ENCODE measurements at regions not wholly inside any gene's neighbourhood (a gene's known extent, or its start where the extent isn't known, plus 50 kb on each side); places are given as distances from the start of the nearest gene placed in this dataset.

DNA sequence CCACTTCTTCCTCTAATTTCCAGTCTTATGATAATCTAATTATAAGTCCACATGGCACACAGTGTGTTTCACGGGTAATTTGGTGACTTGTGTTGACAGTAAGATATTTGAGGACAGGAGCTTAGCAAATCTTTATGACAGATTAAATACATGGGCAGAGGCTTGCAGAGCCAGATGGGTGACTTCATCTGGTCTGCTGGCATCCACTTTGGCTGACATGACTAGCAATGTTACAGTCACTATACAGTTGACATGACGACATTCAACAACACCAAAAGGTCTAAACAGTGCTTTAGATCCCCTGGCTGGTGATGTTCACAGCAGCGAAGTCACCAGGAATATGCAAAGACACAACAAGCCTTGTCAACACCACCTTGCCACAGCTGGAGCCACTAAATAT, 147.2 kb downstream of the ETS2 start:
- DNase-seq: no peak

- DNase-seq: no peak
Measured at GRCh38 chr21:38951095-38951730, 145.5 kb downstream of the ETS2 start.

- peak; percentile 44 for DNase-seq
Measured at GRCh38 chr21:38950435-38951094, 144.8 kb downstream of the ETS2 start.

GRCh38 chr21:38949070-38949380, 143.3 kb downstream of the ETS2 start:
- DNase-seq: no peak

- no peak for DNase-seq
Measured at GRCh38 chr21:38948377-38949069, 142.8 kb downstream of the ETS2 start.

DNA sequence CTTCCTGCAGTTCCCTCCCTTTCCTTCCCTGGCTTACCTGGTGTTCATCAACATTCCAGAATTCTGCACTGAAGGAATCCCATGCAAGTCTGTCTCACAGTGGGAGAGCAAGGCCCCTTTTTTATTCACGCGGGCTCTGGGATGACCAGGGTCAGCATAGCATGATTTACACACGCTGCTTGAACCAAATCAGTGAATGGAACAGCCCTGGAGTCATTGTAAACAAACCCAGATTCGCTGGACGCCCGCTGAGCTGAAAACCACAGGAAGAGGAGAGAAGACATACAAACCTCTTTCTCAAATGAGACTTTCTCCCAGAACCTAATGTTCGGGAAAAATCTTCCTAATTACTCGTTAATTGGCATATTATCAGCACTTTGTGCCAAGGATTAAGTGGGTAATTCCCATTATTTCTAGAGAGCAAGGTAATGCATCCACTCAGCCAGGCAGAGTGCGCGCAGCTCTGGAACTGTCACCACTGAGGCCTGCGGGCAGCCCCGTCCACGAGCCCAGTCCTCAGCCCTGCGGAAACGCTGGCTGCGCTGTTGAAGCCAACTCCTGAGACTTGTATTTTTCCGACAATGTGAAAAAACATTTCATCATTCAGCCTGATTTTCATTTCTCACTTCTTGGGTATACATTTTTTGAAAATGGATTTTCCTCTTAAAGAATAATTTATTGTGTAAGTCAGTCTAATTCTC, 140.0 kb downstream of the ETS2 start:
- DNase-seq: no peak

DNA sequence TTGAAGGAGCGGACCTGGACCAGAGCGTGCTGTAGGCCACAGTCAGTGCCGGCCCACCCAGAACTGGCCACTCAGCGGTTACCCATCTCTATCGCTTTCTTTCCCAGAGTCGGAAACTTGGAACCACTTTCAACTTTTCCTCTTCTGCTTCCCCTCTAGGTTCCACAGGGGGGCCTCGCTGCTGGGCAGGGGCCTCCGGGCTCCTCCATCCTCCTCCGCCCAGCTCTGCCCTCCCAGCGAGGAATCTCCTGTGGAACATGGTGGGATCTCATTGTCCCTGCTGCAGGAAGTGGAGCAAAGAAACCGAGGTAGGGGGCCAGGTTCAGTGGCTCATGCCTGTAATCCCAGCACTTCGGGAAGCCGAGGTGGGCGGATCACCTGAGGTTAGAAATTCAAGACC, 139.2 kb downstream of the ETS2 start:
- DNase-seq: no peak

- no peak for DNase-seq
Measured at GRCh38 chr21:38944402-38944801, 138.7 kb downstream of the ETS2 start.

GRCh38 chr21:38942748-38943211, 137.1 kb downstream of the ETS2 start:
- no peak for DNase-seq

GRCh38 chr21:38938769-38939168, 133.0 kb downstream of the ETS2 start:
- DNase-seq: no peak

- no peak for DNase-seq
Measured at GRCh38 chr21:38938343-38938742, 132.6 kb downstream of the ETS2 start.

DNA sequence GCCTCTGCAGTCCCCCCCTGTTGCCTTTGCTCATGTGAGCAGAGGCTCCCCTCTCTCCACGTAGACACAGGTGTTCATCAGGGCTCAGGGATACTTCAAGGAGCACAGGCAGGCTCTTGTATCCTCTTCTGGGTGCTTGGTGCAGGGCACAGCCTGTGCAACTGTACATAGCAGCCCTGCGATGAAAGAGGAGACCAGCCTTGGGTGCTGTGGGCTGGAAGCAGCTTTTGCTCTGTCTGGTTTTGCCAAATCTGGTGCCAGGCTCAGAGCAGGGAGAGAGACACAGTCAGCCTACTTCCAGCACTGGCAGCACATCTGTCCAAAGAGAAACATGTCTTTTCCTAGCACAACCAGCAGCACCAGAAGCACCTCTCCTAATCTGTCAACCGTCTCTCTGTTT, 132.1 kb downstream of the ETS2 start:
- DNase-seq: no peak

- DNase-seq: no peak
Measured at GRCh38 chr21:38937286-38937790, 131.6 kb downstream of the ETS2 start.

DNA sequence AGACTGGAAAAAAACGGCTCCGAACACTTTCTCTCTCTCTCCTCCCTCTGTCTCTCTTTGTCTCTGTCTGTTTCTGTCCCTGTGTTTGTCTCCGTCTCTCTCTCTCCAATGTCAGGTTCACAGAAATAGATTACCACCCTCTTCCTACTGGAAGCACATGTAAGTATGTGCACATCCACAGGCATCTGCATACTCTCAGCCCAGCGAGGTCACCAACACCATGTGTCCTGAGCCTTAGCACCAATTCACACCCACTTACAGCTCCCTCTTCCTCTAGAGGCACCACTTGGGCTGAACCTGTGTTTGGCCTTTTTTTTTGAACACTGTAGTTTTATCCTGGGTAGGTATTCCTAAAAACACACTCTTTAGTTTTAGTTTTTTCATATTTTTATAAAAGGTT, 130.5 kb downstream of the ETS2 start:
- DNase-seq: peak; percentile 51

DNA sequence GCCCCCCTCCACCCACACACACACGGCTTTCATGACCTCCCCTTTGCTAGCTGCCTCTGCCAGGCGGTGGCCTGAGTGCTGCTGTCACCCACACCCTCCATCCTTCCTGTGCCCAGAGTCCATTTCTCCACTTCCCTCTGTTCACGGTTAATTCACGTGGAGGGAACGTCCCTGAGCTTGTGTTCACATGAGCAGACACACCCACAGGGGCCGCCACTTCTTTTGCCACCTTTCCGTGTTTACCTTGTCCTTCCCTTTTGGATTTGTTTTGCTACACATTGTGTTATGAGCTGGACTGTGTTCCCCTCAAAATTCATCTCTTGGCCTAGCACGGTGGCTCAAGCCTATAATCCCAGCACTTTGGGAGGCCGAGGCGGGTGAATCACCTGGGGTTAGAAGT, 128.0 kb downstream of the ETS2 start:
- DNase-seq: no peak

DNA sequence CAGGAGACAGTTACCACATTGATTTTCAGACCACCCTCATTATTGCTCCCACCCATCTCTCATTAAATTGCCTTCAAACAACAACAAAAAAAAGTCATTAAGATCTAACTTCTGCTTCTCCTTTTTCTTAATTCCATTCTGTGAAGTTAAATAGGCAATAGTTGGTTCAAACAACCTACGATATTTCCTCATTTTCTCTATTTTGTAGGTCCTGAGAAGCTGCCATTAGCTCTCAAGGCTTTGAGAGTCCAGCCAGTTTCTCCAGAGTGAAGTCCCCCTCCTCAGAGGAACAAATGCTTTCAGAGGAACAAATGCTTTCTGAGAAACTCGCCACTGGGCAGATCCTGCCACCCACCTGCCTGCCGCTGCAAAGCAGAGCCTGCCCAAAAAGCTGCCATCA, 125.6 kb downstream of the ETS2 start:
- peak; percentile 60 for DNase-seq

- DNase-seq: peak; percentile 96
Measured at GRCh38 chr21:38930853-38931252, 125.1 kb downstream of the ETS2 start.

GRCh38 chr21:38930066-38930465, 124.3 kb downstream of the ETS2 start:
- no peak for DNase-seq

DNA sequence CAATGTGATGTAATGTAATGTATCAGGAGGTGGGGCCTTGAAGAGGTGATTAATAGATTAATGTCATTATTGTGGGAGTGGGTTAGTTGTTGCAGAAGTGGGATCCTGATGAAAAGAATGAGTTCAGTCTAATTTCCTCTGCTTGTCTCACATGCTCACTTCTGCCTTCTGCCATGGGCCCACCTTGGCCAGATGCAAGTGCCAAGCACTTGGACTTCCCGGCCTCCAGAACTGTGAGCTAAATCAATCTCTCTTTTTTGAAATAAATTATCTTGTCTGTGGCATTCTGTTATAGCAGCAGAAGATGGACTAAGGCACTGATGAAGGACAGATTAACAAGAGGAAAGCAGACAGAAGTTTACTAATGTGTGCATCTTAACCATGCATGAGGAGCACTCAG, 123.9 kb downstream of the ETS2 start:
- DNase-seq: no peak

GRCh38 chr21:38929142-38929541, 123.4 kb downstream of the ETS2 start:
- DNase-seq: peak; percentile 89

DNA sequence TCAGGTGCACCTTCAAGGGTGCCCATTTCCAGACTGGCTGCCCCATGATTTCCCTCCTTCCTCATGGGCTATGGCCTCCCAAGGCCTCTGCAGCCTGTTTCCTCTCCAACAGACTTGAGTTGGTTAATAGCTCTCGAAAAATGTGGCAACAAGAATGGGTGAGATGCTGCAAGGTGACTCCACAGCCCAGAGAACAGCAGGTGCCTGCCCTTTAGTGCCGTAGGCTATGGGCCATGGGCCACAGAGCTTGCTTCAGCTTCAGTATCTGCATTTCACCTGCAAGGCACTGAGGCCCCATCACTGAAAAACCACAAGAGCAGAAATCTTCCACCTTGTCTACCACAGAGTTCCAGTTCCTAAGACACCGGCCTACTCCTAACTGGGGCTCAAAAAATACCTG, 122.0 kb downstream of the ETS2 start:
- DNase-seq: no peak

- DNase-seq: peak; percentile 82
Measured at GRCh38 chr21:38925923-38926322, 120.2 kb downstream of the ETS2 start.

DNA sequence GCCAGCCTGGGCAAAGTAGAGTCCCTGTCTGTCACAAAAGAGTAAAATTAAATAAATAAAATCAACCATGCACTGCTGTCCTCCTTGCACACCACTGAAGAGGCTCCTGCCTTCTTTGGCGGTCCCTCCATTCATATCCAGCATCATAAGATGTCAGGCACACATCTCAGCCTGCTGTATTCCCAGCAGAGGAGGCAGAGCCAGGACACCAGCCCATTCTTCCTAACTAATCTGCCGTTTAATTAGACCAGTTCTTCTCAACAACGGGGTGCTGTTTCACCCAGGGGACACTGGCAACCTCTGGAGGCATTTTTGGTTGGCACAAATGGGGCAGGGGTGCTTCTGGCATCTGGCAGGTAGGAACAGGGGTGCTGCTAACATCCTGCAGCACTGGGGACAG, 119.7 kb downstream of the ETS2 start:
- DNase-seq: no peak

DNA sequence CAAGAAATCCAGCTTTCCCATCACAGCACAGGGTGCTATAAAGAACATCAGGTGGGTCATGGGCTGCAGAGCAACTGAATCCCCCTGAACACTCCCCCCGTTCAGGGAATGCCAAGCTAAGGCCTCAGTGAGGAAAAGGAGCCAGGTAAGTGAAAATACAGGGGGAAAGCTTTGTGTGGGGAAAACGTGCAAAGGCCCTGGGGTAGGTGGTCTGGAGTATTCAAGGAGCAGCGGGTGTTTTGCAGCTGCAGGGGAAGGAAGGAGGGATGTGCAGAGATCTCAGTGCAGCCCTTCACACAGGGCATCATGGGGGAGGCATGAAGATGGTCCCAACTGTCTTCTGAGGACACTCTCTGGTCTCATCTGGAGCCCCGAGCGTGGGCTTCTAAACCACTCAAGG, 119.2 kb downstream of the ETS2 start:
- DNase-seq: no peak

Measured in inflammatory macrophage treated with lipopolysaccharide for 4 hours (primary cell).